ENCODE measurements at regions not wholly inside any gene's neighbourhood (a gene's known extent, or its start where the extent isn't known, plus 50 kb on each side); places are given as distances from the start of the nearest gene placed in this dataset.

DNA sequence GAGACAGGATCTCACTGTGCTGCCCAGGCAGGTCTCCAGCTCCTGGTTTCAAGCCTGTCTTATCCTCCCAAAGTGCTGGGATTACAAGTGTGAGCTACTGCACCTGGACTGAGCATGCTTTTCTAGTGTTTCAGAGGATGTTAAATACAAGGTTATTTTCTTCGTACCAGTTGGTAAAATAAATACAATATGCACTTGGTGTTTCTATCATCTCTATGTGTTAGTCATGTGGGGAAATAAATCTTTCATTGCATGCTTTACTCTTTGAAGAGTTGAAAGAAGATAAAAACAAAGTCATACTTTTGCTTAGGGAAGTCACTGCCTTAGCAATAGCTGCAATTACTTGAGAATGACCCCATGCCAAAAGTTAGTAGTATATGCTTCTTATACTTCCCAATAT is 162.3 kb downstream of the PCDH7 start:
- ATAC-seq (no peak), FAIRE-seq (no peak), DNase-seq (ENCODE audit: low read depth in 1 of 2, low spot score in 1 of 2) (no peak)
- no peak overlapping the region for H3K4me2 ChIP-seq
- H3K4me3 ChIP-seq, result no peak overlapping the region
- whole genome bisulfite sequencing (ENCODE audit: missing lambda C conversion rate), result 14% methylated on average over 1 of the region's 1 CpG
- CTCF ChIA-PET, result no interaction called here
- POLR2A ChIA-PET, result no interaction called here
- TF ChIP-seq FOSL2 (IDR thresholded peaks at IDR 0.05) (no peak), FOSL2 (CRISPR knock-in tag; IDR thresholded peaks at IDR 0.05) (no peak), GATA3 (IDR thresholded peaks at IDR 0.05; ENCODE audit: borderline replicate concordance) (no peak), HMGXB4 (CRISPR knock-in tag; IDR thresholded peaks at IDR 0.05; ENCODE audit: borderline replicate concordance) (no peak), FOXS1 (CRISPR knock-in tag; IDR thresholded peaks at IDR 0.05) (no peak), ZFP36 (IDR thresholded peaks at IDR 0.05; ENCODE audit: borderline replicate concordance, partially characterized antibody) (no peak), HOXB5 (CRISPR knock-in tag; IDR thresholded peaks at IDR 0.05) (no peak), USF2 (IDR thresholded peaks at IDR 0.05) (no peak), NR3C1 (IDR thresholded peaks at IDR 0.05) (no peak), ZSCAN20 (CRISPR knock-in tag; IDR thresholded peaks at IDR 0.05) (no peak), PHF8 (IDR thresholded peaks at IDR 0.05; ENCODE audit: borderline replicate concordance, low read depth) (no peak), RAD21 (conservative IDR thresholded peaks at IDR 0.05 in 1 of 2, IDR thresholded peaks at IDR 0.05 in 1 of 2) (no peak), SREBF2 (IDR thresholded peaks at IDR 0.05) (no peak), RCOR1 (IDR thresholded peaks at IDR 0.05; ENCODE audit: low read depth, low read length) (no peak), NFE2L2 (conservative IDR thresholded peaks at IDR 0.05; ENCODE audit: low read length) (no peak), CHD2 (IDR thresholded peaks at IDR 0.05; ENCODE audit: low read length, partially characterized antibody) (no peak), BHLHE40 (IDR thresholded peaks at IDR 0.05; ENCODE audit: low read depth, low read length) (no peak), EHF (CRISPR knock-in tag; IDR thresholded peaks at IDR 0.05) (no peak), KDM5A (IDR thresholded peaks at IDR 0.05) (no peak), CBX2 (IDR thresholded peaks at IDR 0.05; ENCODE audit: borderline replicate concordance, low read depth) (no peak), RNF2 (IDR thresholded peaks at IDR 0.05; ENCODE audit: borderline replicate concordance, low read depth) (no peak)
- H3K4me1 ChIP-seq, result no peaks in the 10 kb centered on the region
- H3K27ac ChIP-seq, result no peak overlapping the region
- H3K9me3 ChIP-seq, result no peaks in the 10 kb centered on the region

- ATAC-seq, result no peak
- Histone ChIP-seq H3K4me3 (no peak overlapping the region), H3K4me2 (no peak overlapping the region), H3K27ac (no peak overlapping the region), H3K4me1 (no peaks in the 10 kb centered on the region), H3K9me3 (no peaks in the 10 kb centered on the region)
- ChIA-PET CTCF (no interaction called here), POLR2A (no interaction called here)
- TF ChIP-seq POLR2A (IDR thresholded peaks at IDR 0.05; ENCODE audit: low read length), result no peak
- TF ChIP-seq RAD21 (conservative IDR thresholded peaks at IDR 0.05 in 1 of 2, IDR thresholded peaks at IDR 0.05 in 1 of 2), result no peak
- TF ChIP-seq KDM5A (IDR thresholded peaks at IDR 0.05), result no peak
- TF ChIP-seq, protein P1, sequence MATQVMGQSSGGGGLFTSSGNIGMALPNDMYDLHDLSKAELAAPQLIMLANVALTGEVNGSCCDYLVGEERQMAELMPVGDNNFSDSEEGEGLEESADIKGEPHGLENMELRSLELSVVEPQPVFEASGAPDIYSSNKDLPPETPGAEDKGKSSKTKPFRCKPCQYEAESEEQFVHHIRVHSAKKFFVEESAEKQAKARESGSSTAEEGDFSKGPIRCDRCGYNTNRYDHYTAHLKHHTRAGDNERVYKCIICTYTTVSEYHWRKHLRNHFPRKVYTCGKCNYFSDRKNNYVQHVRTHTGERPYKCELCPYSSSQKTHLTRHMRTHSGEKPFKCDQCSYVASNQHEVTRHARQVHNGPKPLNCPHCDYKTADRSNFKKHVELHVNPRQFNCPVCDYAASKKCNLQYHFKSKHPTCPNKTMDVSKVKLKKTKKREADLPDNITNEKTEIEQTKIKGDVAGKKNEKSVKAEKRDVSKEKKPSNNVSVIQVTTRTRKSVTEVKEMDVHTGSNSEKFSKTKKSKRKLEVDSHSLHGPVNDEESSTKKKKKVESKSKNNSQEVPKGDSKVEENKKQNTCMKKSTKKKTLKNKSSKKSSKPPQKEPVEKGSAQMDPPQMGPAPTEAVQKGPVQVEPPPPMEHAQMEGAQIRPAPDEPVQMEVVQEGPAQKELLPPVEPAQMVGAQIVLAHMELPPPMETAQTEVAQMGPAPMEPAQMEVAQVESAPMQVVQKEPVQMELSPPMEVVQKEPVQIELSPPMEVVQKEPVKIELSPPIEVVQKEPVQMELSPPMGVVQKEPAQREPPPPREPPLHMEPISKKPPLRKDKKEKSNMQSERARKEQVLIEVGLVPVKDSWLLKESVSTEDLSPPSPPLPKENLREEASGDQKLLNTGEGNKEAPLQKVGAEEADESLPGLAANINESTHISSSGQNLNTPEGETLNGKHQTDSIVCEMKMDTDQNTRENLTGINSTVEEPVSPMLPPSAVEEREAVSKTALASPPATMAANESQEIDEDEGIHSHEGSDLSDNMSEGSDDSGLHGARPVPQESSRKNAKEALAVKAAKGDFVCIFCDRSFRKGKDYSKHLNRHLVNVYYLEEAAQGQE (IDR thresholded peaks at IDR 0.05), result no peak
- no peak for TF ChIP-seq MYC (IDR thresholded peaks at IDR 0.05; ENCODE audit: borderline replicate concordance, low read length)
- WGBS (ENCODE audit: missing lambda C conversion rate), result 5% methylated on average over 7 of the region's 7 CpGs
- DNase-seq (ENCODE audit: low read depth in 1 of 2, low spot score in 1 of 2), result no peak
- no peak for FAIRE-seq
Measured at GRCh38 chr4:30882995-30883675, 163.0 kb downstream of the PCDH7 start.
